ENCODE measurements at regions not wholly inside any gene's neighbourhood (a gene's known extent, or its start where the extent isn't known, plus 50 kb on each side); places are given as distances from the start of the nearest gene placed in this dataset.

DNA sequence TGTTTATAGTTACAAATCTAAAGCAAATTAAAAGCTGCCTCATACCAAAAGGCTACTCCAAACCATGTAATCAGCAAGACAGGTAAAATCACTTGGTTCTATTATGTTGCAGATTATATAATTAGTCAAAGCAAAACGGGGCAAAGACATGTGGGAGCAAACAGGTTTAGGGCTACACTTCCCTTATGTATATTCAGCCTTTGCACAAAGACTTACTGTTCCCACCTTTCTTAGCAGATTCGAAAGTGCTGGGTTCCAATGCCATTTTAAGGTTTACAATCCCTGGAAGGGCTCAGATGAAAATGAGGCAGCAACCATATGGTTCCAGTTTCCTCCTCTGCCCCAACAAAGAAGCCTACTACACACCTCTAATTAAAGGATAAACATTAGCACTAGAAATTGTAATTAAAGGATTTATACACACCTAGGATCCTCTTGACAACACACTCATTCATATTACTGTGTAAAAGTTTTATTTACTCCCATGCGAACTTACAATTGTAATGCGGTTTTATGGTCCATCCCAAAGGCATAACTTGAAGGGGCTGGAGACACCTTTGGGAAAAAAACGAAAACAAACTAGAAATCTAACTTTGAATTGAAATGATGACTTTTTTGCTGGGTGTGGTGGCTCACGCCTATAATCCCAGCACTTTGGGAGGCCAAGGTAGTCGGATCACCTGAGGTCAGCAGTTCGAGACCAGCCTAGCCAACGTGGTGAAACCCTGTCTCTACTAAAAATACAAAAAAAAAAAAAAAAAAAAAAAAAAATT is 117.3 kb upstream of the PKN2 start:
- Mint-ChIP-seq H3K4me1 (no peaks in the 10 kb centered on the region), H3K9me3 (peaks cover 0 to 4% (median 0%) of the 10 kb centered on the region in 7 donors), H3K4me3 (no peak overlapping the region), H3K27me3 (ENCODE audit: low read depth in 3 of 3) (peaks cover 1 to 3% (median 1%) of the 10 kb centered on the region in 3 donors), H3K36me3 (no peaks in the 10 kb centered on the region), H3K27ac (no peak overlapping the region)
- WGBS (ENCODE audit: insufficient coverage): 93% methylated on average over 2 of the region's 9 CpGs
- Histone ChIP-seq H3K9ac (ENCODE audit: insufficient read depth, low read length, poor library complexity, severe bottlenecking) (no peak overlapping the region), H3K4me3 (replicated peaks in 1 of 3; ENCODE audit: low read depth in 2 of 3, low read length in 3 of 3) (no peak overlapping the region), H3K4me1 (ENCODE audit: control insufficient read depth in 1 of 2, insufficient read depth in 2 of 2, low read length in 2 of 2) (no peaks in the 10 kb centered on the region), H3K9me3 (replicated peaks in 1 of 2; ENCODE audit: control insufficient read depth in 1 of 2, insufficient read depth in 1 of 2, low read length in 2 of 2) (no peaks in the 10 kb centered on the region), H4K20me1 (ENCODE audit: insufficient read depth, low read length) (no peaks in the 10 kb centered on the region), H3K36me3 (replicated peaks in 1 of 2; ENCODE audit: control insufficient read depth in 1 of 2, insufficient read depth in 2 of 2, low read length in 2 of 2) (no peaks in the 10 kb centered on the region), H3K27me3 (ENCODE audit: control insufficient read depth in 2 of 2, insufficient read depth in 2 of 2, low read length in 2 of 2) (no peaks in the 10 kb centered on the region), H3K79me2 (ENCODE audit: insufficient read depth, low read length) (no peaks in the 10 kb centered on the region), H3K4me2 (replicated peaks; ENCODE audit: extremely low read depth, low read length, poor library complexity, severe bottlenecking) (no peak overlapping the region), H3K27ac (ENCODE audit: low read depth in 1 of 2, low read length in 2 of 2) (no peak overlapping the region), H2AFZ (ENCODE audit: insufficient read depth, low read depth, low read length, poor library complexity, severe bottlenecking) (no peak overlapping the region)
- TF ChIP-seq CTCF (IDR thresholded peaks at IDR 0.05): no peak
- DNase-seq: no peak
- intact Hi-C loops (cut with micrococcal nuclease): no loop called here

DNA sequence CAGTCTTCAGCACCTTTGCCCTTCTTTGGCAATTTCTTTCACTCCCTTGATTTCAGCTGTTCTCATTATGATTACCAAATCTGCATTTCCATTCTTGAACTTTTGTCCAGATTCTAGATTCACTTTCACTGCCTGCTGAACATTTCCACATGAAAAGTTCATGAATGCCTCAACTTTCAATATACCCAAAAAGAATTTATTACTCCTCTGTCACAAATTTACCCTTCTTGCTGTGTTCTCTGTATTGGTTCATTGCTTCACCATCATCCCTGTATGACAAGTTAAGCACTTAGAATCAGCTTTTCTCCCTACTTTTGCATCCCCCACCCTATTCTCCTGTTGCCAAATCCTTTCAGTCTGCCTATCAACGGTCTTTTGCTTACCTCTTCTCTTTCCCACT is 112.6 kb upstream of the PKN2 start:
- Histone ChIP-seq H3K4me1 (ENCODE audit: control insufficient read depth in 1 of 2, insufficient read depth in 2 of 2, low read length in 2 of 2) (no peaks in the 10 kb centered on the region), H3K4me3 (replicated peaks in 1 of 3; ENCODE audit: low read depth in 2 of 3, low read length in 3 of 3) (no peak overlapping the region), H3K9ac (ENCODE audit: insufficient read depth, low read length, poor library complexity, severe bottlenecking) (no peak overlapping the region), H3K36me3 (replicated peaks in 1 of 2; ENCODE audit: control insufficient read depth in 1 of 2, insufficient read depth in 2 of 2, low read length in 2 of 2) (no peaks in the 10 kb centered on the region), H3K79me2 (ENCODE audit: insufficient read depth, low read length) (no peaks in the 10 kb centered on the region), H3K9me3 (replicated peaks in 1 of 2; ENCODE audit: control insufficient read depth in 1 of 2, insufficient read depth in 1 of 2, low read length in 2 of 2) (no peaks in the 10 kb centered on the region), H3K27me3 (ENCODE audit: control insufficient read depth in 2 of 2, insufficient read depth in 2 of 2, low read length in 2 of 2) (no peaks in the 10 kb centered on the region), H3K27ac (ENCODE audit: low read depth in 1 of 2, low read length in 2 of 2) (no peak overlapping the region), H2AFZ (ENCODE audit: insufficient read depth, low read depth, low read length, poor library complexity, severe bottlenecking) (no peak overlapping the region), H4K20me1 (ENCODE audit: insufficient read depth, low read length) (no peaks in the 10 kb centered on the region), H3K4me2 (replicated peaks; ENCODE audit: extremely low read depth, low read length, poor library complexity, severe bottlenecking) (no peak overlapping the region)
- H3K4me1 Mint-ChIP-seq: no peaks in the 10 kb centered on the region
- H3K4me3 Mint-ChIP-seq: no peak overlapping the region
- H3K27me3 Mint-ChIP-seq (ENCODE audit: low read depth in 3 of 3): peaks cover 0 to 3% (median 1%) of the 10 kb centered on the region in 3 donors
- H3K9me3 Mint-ChIP-seq: peaks cover 0 to 4% (median 0%) of the 10 kb centered on the region in 7 donors
- no peak for DNase-seq
- WGBS (ENCODE audit: insufficient coverage): 91% methylated on average over 1 of the region's 1 CpG
- intact Hi-C loops (cut with micrococcal nuclease): no loop called here
- no peaks in the 10 kb centered on the region for H3K36me3 Mint-ChIP-seq
- TF ChIP-seq CTCF (IDR thresholded peaks at IDR 0.05): no peak
- H3K27ac Mint-ChIP-seq: no peak overlapping the region

All from CD14-positive monocyte (primary cell).